Karpas-422 (cell line): ENCODE measurements at regions not wholly inside any gene's neighbourhood (a gene's known extent, or its start where the extent isn't known, plus 50 kb on each side); places are given as distances from the start of the nearest gene placed in this dataset.

ENCODE experiments used
- DNase-seq: peaks from one replicate; pipeline ENCODE4 v3.0.0-alpha.2; 2015
- H2AFZ ChIP-seq: fragments of 200-600 bp; sonication (generic); 2 replicates; pipeline ENCODE4 v1.6.1; 2014; ENCODE audit warnings: antibody characterized with exemption, low read length, mixed read lengths
- H3K27ac ChIP-seq: fragments of 200-600 bp; sonication (generic); 2 replicates; pipeline ENCODE4 v1.5.1; 2014; ENCODE audit warnings: mild to moderate bottlenecking, low read length, moderate library complexity
- H3K27me3 ChIP-seq: fragments of 200-600 bp; sonication (generic); 2 replicates; pipeline ENCODE4 v1.6.1; 2014; ENCODE audit warnings: low read length, mixed read lengths
- H3K36me3 ChIP-seq: fragments of 200-600 bp; sonication (generic); 2 replicates; pipeline ENCODE4 v1.6.1; 2014; ENCODE audit warnings: low read length, mixed read lengths; ENCODE audit not compliant: insufficient read depth
- H3K4me1 ChIP-seq: fragments of 200-600 bp; sonication (generic); 2 replicates; pipeline ENCODE4 v1.6.1; 2014; ENCODE audit warnings: mild to moderate bottlenecking, low read length, mixed read lengths
- H3K4me2 ChIP-seq: fragments of 200-600 bp; sonication (generic); 2 replicates; pipeline ENCODE4 v1.6.1; 2014; ENCODE audit warnings: low read length, low read depth, mild to moderate bottlenecking; ENCODE audit not compliant: poor library complexity, severe bottlenecking
- H3K4me3 ChIP-seq: fragments of 200-600 bp; sonication (generic); 2 replicates; pipeline ENCODE4 v1.5.1; 2014; ENCODE audit warnings: mild to moderate bottlenecking, antibody characterized with exemption, low read length, mixed read lengths
- H3K79me2 ChIP-seq: fragments of 200-600 bp; sonication (generic); 2 replicates; pipeline ENCODE4 v1.6.1; 2014; ENCODE audit warnings: mild to moderate bottlenecking, low read length, mixed read lengths
- H3K9ac ChIP-seq: fragments of 200-600 bp; sonication (generic); 2 replicates; pipeline ENCODE4 v1.6.0; 2014; ENCODE audit warnings: low read length
- H3K9me2 ChIP-seq: fragments of 200-600 bp; sonication (generic), shearing (Covaris generic); replicated peaks from 2 replicates; pipeline ENCODE4 v1.6.0; 2014; ENCODE audit warnings: mild to moderate bottlenecking, low read length, moderate library complexity; ENCODE audit not compliant: insufficient read depth
- H3K9me3 ChIP-seq: fragments of 300-700, 200-600 bp; sonication (generic); 2 replicates; pipeline ENCODE4 v1.6.1; 2014; ENCODE audit warnings: low read length, mixed read lengths
- H4K20me1 ChIP-seq: fragments of 200-600 bp; sonication (generic); 2 replicates; pipeline ENCODE4 v1.6.1; 2014; ENCODE audit warnings: mild to moderate bottlenecking, antibody characterized with exemption, low read length, low read depth; ENCODE audit not compliant: insufficient read depth

- no peaks in the 10 kb centered on the region for H3K9me3 ChIP-seq
- no peak overlapping the region for H2AFZ ChIP-seq
- no peaks in the 10 kb centered on the region for H3K27me3 ChIP-seq
- no peaks in the 10 kb centered on the region for H3K9me2 ChIP-seq
- H3K4me2 ChIP-seq = no peak overlapping the region
- no peak overlapping the region for H3K9ac ChIP-seq
- no peaks in the 10 kb centered on the region for H3K4me1 ChIP-seq
- H3K4me3 ChIP-seq = no peak overlapping the region
- no peaks in the 10 kb centered on the region for H3K36me3 ChIP-seq
- no peaks in the 10 kb centered on the region for H4K20me1 ChIP-seq
- H3K79me2 ChIP-seq = no peaks in the 10 kb centered on the region
- DNase-seq = no peak
- H3K27ac ChIP-seq = no peak overlapping the region
Observed at GRCh38 chr18:75904416-75904815, 476.9 kb upstream of the SMIM21 start.

- Histone ChIP-seq H3K9me3 (no peaks in the 10 kb centered on the region), H3K79me2 (no peaks in the 10 kb centered on the region), H3K27me3 (no peaks in the 10 kb centered on the region), H3K4me3 (no peak overlapping the region), H3K4me2 (no peak overlapping the region), H2AFZ (no peak overlapping the region), H3K9ac (no peak overlapping the region), H3K27ac (no peak overlapping the region), H3K4me1 (no peaks in the 10 kb centered on the region), H3K9me2 (no peaks in the 10 kb centered on the region), H4K20me1 (no peaks in the 10 kb centered on the region), H3K36me3 (no peaks in the 10 kb centered on the region)
- no peak for DNase-seq
Observed at GRCh38 chr18:75898651-75899050, 471.1 kb upstream of the SMIM21 start.

DNA sequence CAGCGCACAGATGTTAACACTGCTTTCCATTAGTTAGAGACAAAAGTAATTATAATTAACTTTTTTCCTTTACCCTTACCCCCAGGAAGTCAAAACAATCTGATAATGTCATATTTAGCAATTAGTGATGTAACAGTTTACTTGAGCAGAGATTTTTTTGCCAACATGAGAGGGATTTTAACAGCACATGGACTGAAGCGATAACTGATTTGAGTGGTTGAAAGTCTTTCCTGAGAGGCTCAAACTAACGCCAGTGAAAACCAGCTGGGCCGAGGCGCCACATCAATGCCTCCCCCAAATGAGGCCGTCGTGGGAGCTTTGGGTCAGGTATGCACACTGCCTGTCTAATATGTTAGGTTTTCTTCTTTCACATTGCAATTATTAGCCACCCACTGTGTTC lies 469.9 kb upstream of the SMIM21 start:
- Histone ChIP-seq H3K9me3 (no peaks in the 10 kb centered on the region), H3K79me2 (no peaks in the 10 kb centered on the region), H4K20me1 (no peaks in the 10 kb centered on the region), H3K27ac (no peak overlapping the region), H3K9me2 (no peaks in the 10 kb centered on the region), H2AFZ (no peak overlapping the region), H3K27me3 (no peaks in the 10 kb centered on the region), H3K9ac (no peak overlapping the region), H3K36me3 (no peaks in the 10 kb centered on the region), H3K4me3 (no peak overlapping the region), H3K4me2 (no peak overlapping the region), H3K4me1 (no peaks in the 10 kb centered on the region)
- DNase-seq = no peak

DNA sequence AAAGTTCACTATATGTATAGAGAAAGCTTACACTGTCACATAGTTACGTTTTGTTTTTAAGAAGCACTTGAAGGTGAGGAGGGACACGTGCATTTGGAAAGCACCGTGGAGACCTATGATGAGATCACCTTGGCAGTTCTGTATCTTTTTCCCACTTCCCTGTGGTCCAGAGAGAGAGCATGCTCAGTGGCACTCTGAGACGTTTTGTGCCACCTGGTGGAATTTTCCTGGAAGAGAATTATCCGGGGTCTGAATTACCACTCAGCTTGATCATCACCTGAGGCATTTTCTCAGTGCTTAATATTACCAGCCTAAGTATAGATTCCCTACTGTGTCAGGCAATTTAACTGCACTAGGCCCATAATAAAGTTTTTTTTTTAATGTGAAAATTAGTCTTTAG lies 469.4 kb upstream of the SMIM21 start:
- no peaks in the 10 kb centered on the region for H3K27me3 ChIP-seq
- no peaks in the 10 kb centered on the region for H3K9me2 ChIP-seq
- no peak overlapping the region for H2AFZ ChIP-seq
- H3K4me1 ChIP-seq = no peaks in the 10 kb centered on the region
- H3K36me3 ChIP-seq = no peaks in the 10 kb centered on the region
- H4K20me1 ChIP-seq = no peaks in the 10 kb centered on the region
- H3K4me2 ChIP-seq = no peak overlapping the region
- H3K9me3 ChIP-seq = no peaks in the 10 kb centered on the region
- no peak overlapping the region for H3K4me3 ChIP-seq
- no peak for DNase-seq
- no peak overlapping the region for H3K27ac ChIP-seq
- H3K9ac ChIP-seq = no peak overlapping the region
- H3K79me2 ChIP-seq = no peaks in the 10 kb centered on the region

DNA sequence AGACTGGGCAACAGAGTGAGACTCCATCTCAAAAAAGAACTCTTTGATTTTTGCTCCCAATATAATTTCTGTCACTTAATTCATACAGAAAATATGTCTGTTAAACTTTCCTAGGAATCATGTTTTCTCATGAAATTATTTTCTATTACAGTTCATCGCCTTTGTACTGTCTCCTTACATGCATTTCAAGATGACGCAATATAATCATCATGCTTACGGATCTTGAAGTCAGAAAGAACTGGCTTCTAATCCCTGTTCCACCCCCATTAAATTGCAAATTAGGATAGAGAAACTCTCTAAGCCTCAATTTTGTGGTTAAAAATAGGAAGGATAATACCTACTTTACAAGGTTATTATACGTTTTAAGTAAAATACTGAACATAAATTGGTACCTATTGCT lies 467.6 kb upstream of the SMIM21 start:
- Histone ChIP-seq H3K9ac (no peak overlapping the region), H3K4me1 (no peaks in the 10 kb centered on the region), H3K4me3 (no peak overlapping the region), H3K9me2 (no peaks in the 10 kb centered on the region), H4K20me1 (no peaks in the 10 kb centered on the region), H3K27me3 (no peaks in the 10 kb centered on the region), H3K79me2 (no peaks in the 10 kb centered on the region), H2AFZ (no peak overlapping the region), H3K27ac (no peak overlapping the region), H3K4me2 (no peak overlapping the region), H3K9me3 (no peaks in the 10 kb centered on the region), H3K36me3 (no peaks in the 10 kb centered on the region)
- DNase-seq = no peak

GRCh38 chr18:75884728-75885127 lies 457.2 kb upstream of the SMIM21 start:
- H4K20me1 ChIP-seq = no peaks in the 10 kb centered on the region
- DNase-seq = peak; percentile 48
- H2AFZ ChIP-seq = no peak overlapping the region
- H3K4me3 ChIP-seq = no peak overlapping the region
- no peak overlapping the region for H3K27ac ChIP-seq
- 0 out of 2 replicates have a peak, but pooled peaks cover 3% of the 10 kb centered on the region for H3K27me3 ChIP-seq
- no peak overlapping the region for H3K4me2 ChIP-seq
- H3K36me3 ChIP-seq = no peaks in the 10 kb centered on the region
- H3K4me1 ChIP-seq = no peaks in the 10 kb centered on the region
- H3K9ac ChIP-seq = no peak overlapping the region
- no peaks in the 10 kb centered on the region for H3K79me2 ChIP-seq
- H3K9me3 ChIP-seq = no peaks in the 10 kb centered on the region
- no peaks in the 10 kb centered on the region for H3K9me2 ChIP-seq

- Histone ChIP-seq H3K79me2 (no peaks in the 10 kb centered on the region), H3K27me3 (no peaks in the 10 kb centered on the region), H4K20me1 (no peaks in the 10 kb centered on the region)
Observed at GRCh38 chr18:75880925-75881504, 453.5 kb upstream of the SMIM21 start.

GRCh38 chr18:75880266-75880665 lies 452.8 kb upstream of the SMIM21 start:
- Histone ChIP-seq H3K9ac (no peak overlapping the region), H3K27ac (no peak overlapping the region), H4K20me1 (no peaks in the 10 kb centered on the region), H3K9me3 (no peaks in the 10 kb centered on the region), H3K27me3 (no peaks in the 10 kb centered on the region), H3K36me3 (no peaks in the 10 kb centered on the region), H3K4me3 (no peak overlapping the region), H3K4me2 (no peak overlapping the region), H2AFZ (no peak overlapping the region), H3K9me2 (no peaks in the 10 kb centered on the region), H3K4me1 (no peaks in the 10 kb centered on the region), H3K79me2 (no peaks in the 10 kb centered on the region)
- no peak for DNase-seq

More at GRCh38 chr18:75880925-75881504, 453.5 kb upstream of the SMIM21 start:
- Histone ChIP-seq H3K9ac (no peak overlapping the region), H3K36me3 (no peaks in the 10 kb centered on the region), H3K4me1 (no peaks in the 10 kb centered on the region), H3K4me2 (no peak overlapping the region), H3K9me2 (no peaks in the 10 kb centered on the region), H3K4me3 (no peak overlapping the region), H3K9me3 (no peaks in the 10 kb centered on the region), H3K27ac (no peak overlapping the region), H2AFZ (no peak overlapping the region)
- DNase-seq = no peak

DNA sequence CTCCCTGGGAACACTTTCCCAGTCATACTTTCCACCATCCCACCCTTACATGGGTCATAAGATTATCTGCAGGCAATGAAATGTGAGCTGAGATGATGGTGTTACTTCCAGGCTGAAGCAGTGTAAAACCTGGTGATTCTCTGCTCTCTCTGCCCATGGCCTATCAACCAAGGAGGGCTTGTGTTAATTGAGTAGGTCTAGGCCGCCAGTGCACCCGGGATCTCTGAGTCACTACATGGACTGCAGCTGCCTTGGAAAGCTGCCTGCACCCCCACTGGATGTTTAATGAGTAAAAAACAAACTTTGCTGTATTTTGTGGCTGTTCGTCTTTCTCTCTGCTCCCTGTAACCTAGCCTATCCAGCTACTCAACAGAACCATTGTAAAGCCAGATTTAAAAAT lies 451.7 kb upstream of the SMIM21 start:
- Histone ChIP-seq H3K4me2 (no peak overlapping the region), H3K9me3 (no peaks in the 10 kb centered on the region), H3K4me1 (no peaks in the 10 kb centered on the region), H4K20me1 (no peaks in the 10 kb centered on the region), H3K4me3 (no peak overlapping the region), H3K9ac (no peak overlapping the region), H3K27me3 (no peaks in the 10 kb centered on the region), H3K9me2 (no peaks in the 10 kb centered on the region), H2AFZ (no peak overlapping the region), H3K79me2 (no peaks in the 10 kb centered on the region), H3K27ac (no peak overlapping the region), H3K36me3 (no peaks in the 10 kb centered on the region)
- no peak for DNase-seq
